Activated T-helper 1 cell treated with anti-CD3 and anti-CD28 coated beads, Interleukin-12 subunit alpha, Interleukin-12 subunit beta, Interleukin-2, Interleukin-4 antibody, amounts not matched to agents 30 ng/mL and 10 ng/mL and 1 ng/mL, durations not matched to agents 14 hours and 24 hours and 36 hours (primary cell): ENCODE measurements at regions not wholly inside any gene's neighbourhood (a gene's known extent, or its start where the extent isn't known, plus 50 kb on each side); places are given as distances from the start of the nearest gene placed in this dataset.
"Not testable (repeated sequence)": the region's sequence is repeated elsewhere in the genome, so short reads cannot be mapped to it uniquely, and the experiment has no call there.

Source experiments
- DNase-seq: peaks from one replicate; pipeline ENCODE4 v3.0.0; 2021; ENCODE audit warnings: low spot score
- H3K27ac Mint-ChIP-seq: one replicate; pipeline ENCODE4 v1.8.0; 2021; ENCODE audit warnings: mild to moderate bottlenecking, mixed read lengths
- H3K27me3 Mint-ChIP-seq: one replicate; pipeline ENCODE4 v1.8.0; 2022; ENCODE audit warnings: mild to moderate bottlenecking, moderate library complexity, mixed read lengths; ENCODE audit not compliant: insufficient read depth
- H3K36me3 Mint-ChIP-seq: one replicate; pipeline ENCODE4 v1.8.0; 2021; ENCODE audit warnings: low read depth, mixed read lengths
- H3K4me1 Mint-ChIP-seq: one replicate; pipeline ENCODE4 v1.8.0; 2021; ENCODE audit warnings: low read depth, mixed read lengths
- H3K4me3 Mint-ChIP-seq: one replicate; pipeline ENCODE4 v1.8.0; 2021; ENCODE audit warnings: mild to moderate bottlenecking, moderate library complexity, mixed read lengths
- H3K9me3 Mint-ChIP-seq: one replicate; pipeline ENCODE4 v1.8.0; 2021; ENCODE audit warnings: mixed read lengths
- intact Hi-C: fragments of 100-400 bp; cut with micrococcal nuclease; formaldehyde crosslinking; loops from one replicate; pipeline ENCODE4 v1.15.1; 2024

DNA sequence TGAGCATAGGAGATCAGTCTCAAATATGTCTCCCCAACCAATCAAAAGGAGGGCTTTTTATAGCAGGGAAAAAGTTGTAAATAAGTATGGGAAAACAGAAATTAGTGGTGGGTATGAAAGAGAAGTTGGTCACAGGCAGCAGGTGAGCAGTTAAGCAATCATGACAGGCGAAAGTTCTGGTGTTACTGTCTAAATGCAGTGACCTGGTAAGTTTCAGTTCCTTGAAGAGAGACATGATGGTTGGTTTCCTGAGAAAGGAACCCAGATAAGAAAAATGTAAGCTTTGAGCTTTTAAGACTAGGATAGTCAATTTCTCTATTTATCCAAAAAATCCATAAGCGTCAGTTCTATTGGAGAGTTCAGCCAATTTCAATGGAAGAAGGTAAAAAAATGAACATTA lies 466.2 kb upstream of the FLRT2 start:
- no peak overlapping the region for H3K4me3 Mint-ChIP-seq
- H3K9me3 Mint-ChIP-seq, result peaks cover 3% of the 10 kb centered on the region
- no peak for DNase-seq
- no peaks in the 10 kb centered on the region for H3K4me1 Mint-ChIP-seq
- no peaks in the 10 kb centered on the region for H3K36me3 Mint-ChIP-seq
- intact Hi-C loops, result no loop called here
- no peak overlapping the region for H3K27ac Mint-ChIP-seq
- no peaks in the 10 kb centered on the region for H3K27me3 Mint-ChIP-seq

DNA sequence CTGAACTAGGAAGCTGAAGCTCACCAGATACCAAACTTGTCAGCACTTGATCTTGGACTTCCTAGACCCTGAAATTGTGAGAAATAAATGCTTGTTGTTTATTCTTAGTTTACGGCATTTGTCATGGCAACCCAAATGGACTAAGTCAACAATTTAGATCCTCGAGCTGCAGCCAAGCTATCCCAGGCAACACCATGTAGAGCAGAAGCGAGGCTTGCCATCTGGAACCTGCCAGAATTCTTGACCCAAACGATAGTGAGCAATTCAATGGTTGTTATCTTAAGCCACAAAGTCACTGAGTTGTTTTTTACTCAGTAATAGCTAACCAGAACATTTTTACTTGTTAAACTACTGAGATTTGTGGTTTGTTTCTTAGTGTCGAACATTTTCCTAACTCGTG lies 458.5 kb upstream of the FLRT2 start:
- Mint-ChIP-seq H3K27ac (no peak overlapping the region), H3K27me3 (no peaks in the 10 kb centered on the region), H3K4me1 (no peaks in the 10 kb centered on the region), H3K9me3 (peaks cover 5% of the 10 kb centered on the region), H3K36me3 (no peaks in the 10 kb centered on the region), H3K4me3 (no peak overlapping the region)
- no peak for DNase-seq
- intact Hi-C loops, result no loop called here

DNA sequence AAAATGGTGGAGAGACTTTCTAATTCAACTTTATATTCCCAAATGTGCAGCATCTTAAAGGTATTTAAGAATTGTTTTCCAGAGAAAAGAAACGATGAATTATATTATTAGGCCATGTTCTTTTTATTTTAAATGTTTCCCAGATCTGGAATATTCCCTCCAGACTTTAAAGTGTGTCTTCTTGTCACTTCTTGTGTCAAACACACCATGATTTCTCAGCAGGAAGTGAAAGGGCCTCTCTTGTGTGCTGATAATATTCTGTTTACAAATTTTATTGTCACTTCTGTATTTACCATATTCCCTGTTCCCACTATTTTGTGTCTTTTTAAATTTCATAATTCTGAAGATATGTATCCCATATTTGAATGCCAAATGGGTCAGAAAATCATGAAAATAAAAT lies 455.0 kb upstream of the FLRT2 start:
- H3K27ac Mint-ChIP-seq, result no peak overlapping the region
- intact Hi-C loops, result loop anchor here (1.0 kb wide), 1 partner anchor 13 kb away; no protein-coding TSS in a partner anchor
- H3K27me3 Mint-ChIP-seq, result no peaks in the 10 kb centered on the region
- no peak for DNase-seq
- H3K4me3 Mint-ChIP-seq, result no peak overlapping the region
- H3K36me3 Mint-ChIP-seq, result no peaks in the 10 kb centered on the region
- H3K4me1 Mint-ChIP-seq, result no peaks in the 10 kb centered on the region
- H3K9me3 Mint-ChIP-seq, result peaks cover 12% of the 10 kb centered on the region

DNA sequence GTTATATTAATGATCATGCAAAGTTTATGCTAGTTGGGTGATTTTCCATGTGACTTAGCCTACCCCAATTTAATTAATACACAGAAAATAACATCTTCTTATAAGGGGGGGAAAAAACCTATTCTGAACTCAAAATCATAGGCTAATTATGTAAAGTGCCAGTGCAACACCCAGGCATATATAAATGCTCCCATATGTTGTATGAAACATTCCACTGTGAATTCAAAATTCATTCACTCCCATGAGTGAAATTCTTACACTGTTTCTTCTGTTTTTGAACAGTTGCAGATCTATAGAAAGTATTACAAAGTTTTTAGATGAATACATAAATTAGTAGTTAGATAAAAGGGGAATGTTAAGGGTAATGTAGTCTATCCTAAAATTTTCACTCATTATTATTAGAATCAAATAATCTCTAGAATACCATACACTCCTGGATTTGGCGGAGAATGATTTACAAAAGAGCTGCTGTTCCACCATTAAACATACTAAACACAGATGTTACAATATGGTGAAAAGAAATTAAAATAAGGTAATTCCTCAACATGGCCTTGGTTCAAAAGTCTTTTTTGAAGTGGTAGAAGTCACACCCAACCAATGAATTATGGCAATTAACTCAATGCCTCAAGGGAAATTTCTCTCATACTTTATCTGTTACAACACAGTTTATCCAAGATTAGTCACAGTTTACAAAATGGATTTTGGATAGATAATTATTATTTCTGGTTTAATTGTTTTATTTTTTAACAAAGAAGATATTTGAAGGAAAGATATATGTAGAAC lies 454.1 kb upstream of the FLRT2 start:
- intact Hi-C loops, result loop anchor here (1.0 kb wide), 1 partner anchor 12 kb away; no protein-coding TSS in a partner anchor
- no peak overlapping the region for H3K27ac Mint-ChIP-seq
- no peak overlapping the region for H3K4me3 Mint-ChIP-seq
- H3K9me3 Mint-ChIP-seq, result peaks cover 8% of the 10 kb centered on the region
- H3K27me3 Mint-ChIP-seq, result no peaks in the 10 kb centered on the region
- no peaks in the 10 kb centered on the region for H3K4me1 Mint-ChIP-seq
- DNase-seq, result no peak
- no peaks in the 10 kb centered on the region for H3K36me3 Mint-ChIP-seq

DNA sequence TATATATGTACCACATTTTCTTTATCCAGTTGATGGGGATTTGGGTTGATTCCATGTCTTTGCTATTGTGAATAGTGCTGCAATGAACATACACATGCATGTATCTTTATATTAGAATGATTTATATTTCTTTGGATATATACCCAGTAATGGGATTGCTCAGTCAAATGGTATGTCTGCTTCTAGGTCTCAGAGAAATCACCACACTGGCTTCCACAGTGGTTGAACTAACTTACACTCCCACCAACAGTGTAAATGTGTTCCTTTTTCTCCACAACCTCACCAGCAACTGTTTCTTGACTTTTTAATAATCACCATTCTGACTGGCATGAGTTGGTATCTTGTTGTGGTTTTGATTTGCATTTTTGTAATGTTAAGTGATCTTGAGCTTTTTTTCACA lies 452.2 kb upstream of the FLRT2 start:
- H3K4me1 Mint-ChIP-seq, DNase-seq, H3K27me3 Mint-ChIP-seq, intact Hi-C loops, H3K4me3 Mint-ChIP-seq, H3K27ac Mint-ChIP-seq, H3K36me3 Mint-ChIP-seq, H3K9me3 Mint-ChIP-seq: not testable (repeated sequence)

DNA sequence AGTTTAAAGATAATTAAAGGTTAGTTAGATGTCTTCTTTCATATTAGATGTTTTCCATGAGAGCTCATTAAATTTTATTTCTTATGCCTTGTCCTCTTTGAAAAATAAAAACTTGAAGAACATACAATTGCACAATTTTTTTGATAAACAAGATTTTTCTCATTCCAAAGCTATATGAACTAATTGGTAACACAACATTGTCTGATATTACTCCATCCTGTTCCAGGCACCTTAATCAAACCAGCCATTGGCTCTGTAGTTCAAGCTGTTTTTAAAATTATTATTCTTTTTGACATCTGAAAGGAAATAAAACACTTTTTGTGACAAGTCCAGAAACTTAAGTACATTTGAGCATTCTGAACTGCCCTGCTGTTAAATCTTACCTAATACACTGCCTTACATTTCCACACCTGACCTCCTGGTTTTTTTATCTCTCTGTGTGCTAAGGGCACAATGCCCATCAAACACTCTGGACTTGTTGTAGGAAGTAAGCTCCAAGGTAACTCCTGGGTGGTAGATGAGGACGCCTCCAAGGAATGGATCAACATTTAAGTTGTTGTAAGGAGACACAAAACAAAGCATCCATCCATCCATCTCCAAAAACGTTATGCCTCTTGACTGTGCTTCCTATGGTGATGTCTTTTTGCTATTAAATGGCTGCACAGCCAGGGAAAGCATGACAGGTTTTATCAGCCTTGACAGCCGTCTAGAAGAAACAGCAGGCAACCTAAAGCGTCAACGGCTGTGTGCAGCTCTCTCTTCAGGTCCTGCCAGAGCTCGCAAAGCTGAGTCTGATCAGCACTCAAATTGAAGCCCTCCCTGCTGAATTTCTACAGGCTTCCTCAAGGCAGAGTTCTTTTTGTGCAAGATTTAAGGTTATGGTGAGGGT lies 449.9 kb upstream of the FLRT2 start:
- no peak overlapping the region for H3K4me3 Mint-ChIP-seq
- DNase-seq, result no peak
- H3K36me3 Mint-ChIP-seq, result no peaks in the 10 kb centered on the region
- intact Hi-C loops, result no loop called here
- H3K4me1 Mint-ChIP-seq, result no peaks in the 10 kb centered on the region
- peaks cover 7% of the 10 kb centered on the region for H3K9me3 Mint-ChIP-seq
- peak overlapping the region; percentile 29 for H3K27ac Mint-ChIP-seq
- H3K27me3 Mint-ChIP-seq, result no peaks in the 10 kb centered on the region

DNA sequence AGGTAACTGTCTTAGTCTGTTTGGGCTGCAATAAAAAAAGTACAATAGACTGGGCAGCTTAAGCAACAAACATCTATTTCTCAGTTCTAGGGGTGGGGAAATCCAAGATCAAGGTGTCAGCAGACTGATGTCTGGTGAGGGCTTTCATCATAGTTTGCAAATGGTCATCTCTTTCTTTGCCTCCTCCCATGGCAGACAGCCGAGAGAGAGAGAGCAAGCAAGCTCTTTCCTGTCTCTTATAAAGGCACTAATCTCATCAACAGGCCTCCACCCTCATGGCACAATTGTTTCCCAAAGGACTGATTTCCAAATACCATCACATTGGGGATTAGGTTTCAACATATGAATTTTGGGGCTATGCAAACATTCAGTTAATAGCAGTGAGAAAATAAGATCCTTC lies 445.6 kb upstream of the FLRT2 start:
- DNase-seq, result no peak
- peaks cover under 1% of the 10 kb centered on the region for H3K9me3 Mint-ChIP-seq
- H3K36me3 Mint-ChIP-seq, result no peaks in the 10 kb centered on the region
- H3K4me1 Mint-ChIP-seq, result no peaks in the 10 kb centered on the region
- no peak overlapping the region for H3K27ac Mint-ChIP-seq
- no peak overlapping the region for H3K4me3 Mint-ChIP-seq
- intact Hi-C loops, result no loop called here
- H3K27me3 Mint-ChIP-seq, result no peaks in the 10 kb centered on the region

DNA sequence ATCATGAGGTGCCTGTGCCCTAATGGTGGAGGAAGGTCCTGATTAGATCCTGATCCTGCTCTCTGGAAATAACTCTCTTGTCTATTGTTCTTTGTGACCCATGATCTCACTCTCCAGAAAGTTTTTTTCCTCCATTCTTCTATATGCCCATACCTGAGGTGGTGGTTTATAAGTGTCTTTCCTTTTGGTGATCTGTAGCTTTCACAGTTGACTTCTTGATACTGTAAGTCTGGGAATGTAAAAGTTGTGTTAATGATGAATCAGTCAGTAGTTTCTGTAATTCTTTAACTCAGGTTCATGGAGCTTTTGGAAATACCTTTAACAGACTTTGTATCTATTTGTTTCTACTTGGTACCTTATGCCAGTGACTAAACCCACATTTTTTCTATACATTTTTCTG lies 444.0 kb upstream of the FLRT2 start:
- Mint-ChIP-seq H3K4me3 (no peak overlapping the region), H3K4me1 (no peaks in the 10 kb centered on the region), H3K9me3 (no peaks in the 10 kb centered on the region), H3K27ac (no peak overlapping the region), H3K27me3 (no peaks in the 10 kb centered on the region), H3K36me3 (no peaks in the 10 kb centered on the region)
- intact Hi-C loops, result no loop called here
- no peak for DNase-seq

DNA sequence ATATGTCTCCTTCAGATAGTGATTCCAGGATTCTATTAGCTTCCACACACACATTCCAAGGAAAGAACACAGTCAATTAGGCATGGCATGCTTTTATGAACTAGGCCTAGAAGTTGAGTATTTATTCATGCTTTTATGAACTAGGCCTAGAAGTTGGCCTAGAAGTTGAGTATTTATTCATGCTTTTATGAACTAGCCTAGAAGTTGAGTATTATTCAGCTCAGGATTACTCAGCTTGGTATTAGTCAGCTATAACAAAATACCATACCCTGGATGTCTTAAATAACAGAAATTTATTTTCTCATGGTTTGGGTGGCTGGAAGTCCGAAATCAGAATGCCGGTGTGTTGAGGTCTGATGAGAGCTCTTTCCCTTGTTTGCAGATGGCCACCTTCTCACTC lies 442.7 kb upstream of the FLRT2 start:
- intact Hi-C loops, result no loop called here
- H3K27ac Mint-ChIP-seq, result no peak overlapping the region
- no peaks in the 10 kb centered on the region for H3K36me3 Mint-ChIP-seq
- no peak for DNase-seq
- no peaks in the 10 kb centered on the region for H3K9me3 Mint-ChIP-seq
- H3K4me3 Mint-ChIP-seq, result no peak overlapping the region
- H3K4me1 Mint-ChIP-seq, result no peaks in the 10 kb centered on the region
- H3K27me3 Mint-ChIP-seq, result no peaks in the 10 kb centered on the region

DNA sequence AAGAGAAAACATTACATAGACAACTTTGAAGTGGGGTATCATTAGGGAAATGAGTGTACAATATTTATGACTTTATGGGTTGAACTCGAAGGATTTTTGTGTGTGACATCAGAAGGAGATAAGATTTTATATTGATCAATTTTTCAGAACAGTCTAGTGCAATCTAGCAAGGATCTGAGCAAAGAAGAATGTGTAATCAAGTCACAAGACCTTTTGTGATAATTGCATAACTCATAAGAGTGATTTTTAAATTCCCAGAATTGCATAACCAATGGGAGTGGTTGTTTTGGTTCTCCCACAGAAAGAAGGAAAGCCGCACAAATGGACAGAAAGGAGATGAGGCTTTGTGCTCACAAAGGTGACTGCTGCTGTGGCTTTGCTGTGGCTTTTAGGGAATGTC lies 441.8 kb upstream of the FLRT2 start:
- Mint-ChIP-seq H3K9me3 (no peaks in the 10 kb centered on the region), H3K4me3 (no peak overlapping the region), H3K36me3 (no peaks in the 10 kb centered on the region), H3K27me3 (no peaks in the 10 kb centered on the region), H3K27ac (no peak overlapping the region), H3K4me1 (no peaks in the 10 kb centered on the region)
- DNase-seq, result no peak
- intact Hi-C loops, result loop anchor here (1.0 kb wide), 1 partner anchor 13 kb away; no protein-coding TSS in a partner anchor

DNA sequence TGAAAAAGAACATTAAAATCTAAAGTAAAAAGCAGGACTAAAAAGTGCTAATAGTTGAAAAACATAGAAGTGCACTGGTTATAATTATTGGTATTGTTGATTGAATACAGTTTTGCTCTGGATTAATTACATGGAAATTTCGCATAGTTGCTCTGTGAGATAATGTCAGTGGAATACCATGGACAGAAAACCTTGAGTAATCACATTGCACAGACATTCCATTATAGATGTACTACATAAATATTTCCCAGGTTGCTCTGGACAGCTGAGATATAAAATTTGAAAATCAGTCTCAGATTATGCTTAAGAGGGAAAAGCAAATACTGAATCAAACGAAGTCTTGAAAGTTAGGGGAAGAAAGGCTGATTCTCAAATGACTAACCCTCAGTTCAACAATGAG lies 439.3 kb upstream of the FLRT2 start:
- intact Hi-C loops, result no loop called here
- H3K27me3 Mint-ChIP-seq, result no peaks in the 10 kb centered on the region
- no peaks in the 10 kb centered on the region for H3K36me3 Mint-ChIP-seq
- H3K9me3 Mint-ChIP-seq, result no peaks in the 10 kb centered on the region
- no peak for DNase-seq
- no peak overlapping the region for H3K27ac Mint-ChIP-seq
- H3K4me1 Mint-ChIP-seq, result no peaks in the 10 kb centered on the region
- H3K4me3 Mint-ChIP-seq, result no peak overlapping the region

DNA sequence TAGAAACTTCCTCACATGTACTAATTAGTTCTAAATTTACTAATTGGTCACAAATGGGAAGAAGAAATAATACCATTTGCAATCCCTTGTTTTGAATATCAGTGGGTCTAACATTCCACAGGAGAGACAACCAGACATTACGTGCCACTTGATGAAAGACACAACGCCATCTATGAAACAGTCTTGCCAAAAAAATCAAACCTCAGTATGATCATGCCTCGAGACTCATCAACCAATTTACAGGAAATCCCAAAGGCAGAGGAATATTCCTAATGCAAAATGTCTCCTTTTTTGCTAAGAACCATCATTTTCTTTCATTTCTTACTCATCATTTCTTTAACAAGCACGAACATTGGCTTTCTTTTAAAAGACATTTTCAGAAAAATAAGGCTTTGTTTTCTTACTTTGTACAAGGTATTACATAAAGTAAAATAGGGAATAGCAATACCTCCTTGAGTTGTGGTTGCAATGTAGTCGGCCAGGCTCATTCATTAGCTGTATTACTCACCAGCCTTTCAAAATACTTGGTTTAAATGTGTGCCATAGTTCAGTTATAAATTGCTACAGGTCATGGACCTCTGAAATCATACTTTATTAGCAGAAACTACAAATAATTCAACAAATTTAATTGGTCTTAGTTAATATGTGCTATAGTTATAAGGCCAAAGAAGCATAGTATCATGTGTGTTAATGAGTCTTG lies 436.2 kb upstream of the FLRT2 start:
- Mint-ChIP-seq H3K4me1 (no peaks in the 10 kb centered on the region), H3K27me3 (no peaks in the 10 kb centered on the region), H3K36me3 (no peaks in the 10 kb centered on the region)

DNA sequence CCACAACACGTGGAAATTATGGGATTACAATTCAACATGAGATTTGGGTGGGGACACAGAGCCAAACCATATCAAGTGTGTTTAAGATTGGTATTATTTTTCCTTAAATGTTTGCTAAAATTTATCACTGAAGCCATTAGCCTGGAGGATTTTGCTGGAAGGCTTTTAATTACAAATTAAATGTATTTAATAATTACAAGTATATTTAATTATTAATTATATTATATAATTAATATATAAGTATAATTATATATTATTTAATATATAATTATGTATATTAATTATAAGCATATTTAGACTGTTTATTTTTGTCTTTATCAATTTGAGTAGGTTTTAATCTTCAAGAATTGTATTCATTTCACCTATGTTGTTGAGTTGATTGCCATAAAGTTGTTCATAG lies 427.4 kb upstream of the FLRT2 start:
- Mint-ChIP-seq H3K4me1 (no peaks in the 10 kb centered on the region), H3K36me3 (no peaks in the 10 kb centered on the region), H3K4me3 (no peak overlapping the region), H3K27ac (no peak overlapping the region), H3K9me3 (no peaks in the 10 kb centered on the region), H3K27me3 (no peaks in the 10 kb centered on the region)
- intact Hi-C loops, result no loop called here
- DNase-seq, result no peak

More for the DNA sequence above, 436.2 kb upstream of the FLRT2 start:
- Mint-ChIP-seq H3K9me3 (no peaks in the 10 kb centered on the region), H3K27ac (no peak overlapping the region), H3K4me3 (no peak overlapping the region)
- intact Hi-C loops, result no loop called here
- DNase-seq, result no peak
